Upper lobe of right lung (tissue), 1 donor: ENCODE measurements at regions not wholly inside any gene's neighbourhood (a gene's known extent, or its start where the extent isn't known, plus 50 kb on each side); places are given as distances from the start of the nearest gene placed in this dataset.
A peak's percentile ranks its signal among the peaks of the same experiment; 100 is the strongest.

ENCODE experiments used
- ATAC-seq: fragments of 200-7000 bp; cut with Tn5 transposase; one replicate; pipeline ENCODE4 v1.9.1; 2020; ENCODE audit warnings: mild to moderate bottlenecking, moderate library complexity
- DNase-seq: peaks from one replicate; pipeline ENCODE4 v3.0.0-alpha.2; 2020
- H3K27ac ChIP-seq: fragments of 200-600 bp; one replicate; pipeline ENCODE4 v1.8.0; 2022
- H3K27me3 ChIP-seq: fragments of 200-600 bp; one replicate; pipeline ENCODE4 v1.8.0; 2022; ENCODE audit warnings: mild to moderate bottlenecking
- H3K36me3 ChIP-seq: fragments of 200-600 bp; one replicate; pipeline ENCODE4 v1.8.0; 2022
- H3K4me1 ChIP-seq: fragments of 200-600 bp; one replicate; pipeline ENCODE4 v1.8.0; 2022
- H3K4me3 ChIP-seq: fragments of 200-600 bp; one replicate; pipeline ENCODE4 v1.8.0; 2022; ENCODE audit warnings: mild to moderate bottlenecking
- H3K9me3 ChIP-seq: fragments of 200-600 bp; one replicate; pipeline ENCODE4 v1.8.0; 2022
- intact Hi-C: fragments of 100-400 bp; cut with DNase I; formaldehyde crosslinking; loops from one replicate; pipeline ENCODE4 v1.11.0; 2022
- TF ChIP-seq, protein P1 (sequence below): fragments of 200-600 bp; IDR thresholded peaks from one replicate; pipeline ENCODE4 v1.8.0; 2022; ENCODE audit warnings: antibody characterized with exemption
- donor health status: DM: no; HTN: yes; CAD: no; lungs with severe emphysema.

DNA sequence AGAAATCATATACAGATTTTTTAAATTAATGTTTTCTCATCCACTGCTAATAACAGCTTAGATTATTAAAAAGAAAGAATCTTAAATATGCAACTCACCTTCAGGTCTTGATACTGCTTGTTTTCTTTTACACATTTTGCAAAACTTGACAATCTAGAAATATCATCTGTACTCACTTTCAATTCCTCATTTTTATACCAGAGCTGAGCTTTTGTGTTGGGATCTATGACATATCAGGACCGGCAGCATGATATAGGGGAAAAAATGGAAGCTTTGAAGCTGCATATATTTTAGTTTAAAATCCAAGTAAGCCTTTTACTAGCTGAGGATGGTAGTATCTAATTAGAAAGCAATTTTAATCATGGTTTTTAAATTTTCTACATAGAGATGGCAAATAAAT is 75.7 kb upstream of the SMARCA2 start:
- ATAC-seq: no peak
- intact Hi-C loops: no loop called here
- Histone ChIP-seq H3K9me3 (no peaks in the 10 kb centered on the region), H3K27me3 (no peaks in the 10 kb centered on the region), H3K4me1 (no peaks in the 10 kb centered on the region), H3K27ac (no peak overlapping the region), H3K36me3 (no peaks in the 10 kb centered on the region), H3K4me3 (no peak overlapping the region)
- DNase-seq: no peak
- TF ChIP-seq, protein P1, sequence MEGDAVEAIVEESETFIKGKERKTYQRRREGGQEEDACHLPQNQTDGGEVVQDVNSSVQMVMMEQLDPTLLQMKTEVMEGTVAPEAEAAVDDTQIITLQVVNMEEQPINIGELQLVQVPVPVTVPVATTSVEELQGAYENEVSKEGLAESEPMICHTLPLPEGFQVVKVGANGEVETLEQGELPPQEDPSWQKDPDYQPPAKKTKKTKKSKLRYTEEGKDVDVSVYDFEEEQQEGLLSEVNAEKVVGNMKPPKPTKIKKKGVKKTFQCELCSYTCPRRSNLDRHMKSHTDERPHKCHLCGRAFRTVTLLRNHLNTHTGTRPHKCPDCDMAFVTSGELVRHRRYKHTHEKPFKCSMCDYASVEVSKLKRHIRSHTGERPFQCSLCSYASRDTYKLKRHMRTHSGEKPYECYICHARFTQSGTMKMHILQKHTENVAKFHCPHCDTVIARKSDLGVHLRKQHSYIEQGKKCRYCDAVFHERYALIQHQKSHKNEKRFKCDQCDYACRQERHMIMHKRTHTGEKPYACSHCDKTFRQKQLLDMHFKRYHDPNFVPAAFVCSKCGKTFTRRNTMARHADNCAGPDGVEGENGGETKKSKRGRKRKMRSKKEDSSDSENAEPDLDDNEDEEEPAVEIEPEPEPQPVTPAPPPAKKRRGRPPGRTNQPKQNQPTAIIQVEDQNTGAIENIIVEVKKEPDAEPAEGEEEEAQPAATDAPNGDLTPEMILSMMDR: no peak

DNA sequence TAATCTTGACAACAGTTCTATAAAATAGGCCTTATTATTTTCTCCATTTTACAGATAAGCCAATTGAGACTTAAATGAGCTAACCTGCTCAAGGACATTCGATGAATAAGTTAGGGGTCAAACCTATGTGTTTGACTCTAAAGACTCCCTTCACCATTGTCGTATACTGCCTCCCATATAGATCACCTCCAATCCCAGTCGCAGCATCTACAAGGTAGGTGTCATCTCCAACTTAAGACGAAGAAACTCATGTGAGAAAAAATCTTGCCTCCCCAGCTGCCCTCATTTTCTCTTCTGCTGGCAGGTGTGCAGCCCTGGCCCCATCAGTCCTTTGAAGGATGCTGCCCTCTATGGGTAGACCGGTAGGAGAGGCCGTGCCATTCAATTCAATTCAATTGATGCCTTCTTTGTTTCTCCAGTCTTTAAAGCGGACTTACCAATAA is 75.2 kb upstream of the SMARCA2 start:
- Histone ChIP-seq H3K4me1 (no peaks in the 10 kb centered on the region), H3K9me3 (no peaks in the 10 kb centered on the region), H3K36me3 (no peaks in the 10 kb centered on the region), H3K27me3 (no peaks in the 10 kb centered on the region), H3K27ac (no peak overlapping the region), H3K4me3 (no peak overlapping the region)
- intact Hi-C loops: no loop called here
- no peak for DNase-seq
- TF ChIP-seq, protein P1: peak; percentile 68
- ATAC-seq: peak; percentile 79

DNA sequence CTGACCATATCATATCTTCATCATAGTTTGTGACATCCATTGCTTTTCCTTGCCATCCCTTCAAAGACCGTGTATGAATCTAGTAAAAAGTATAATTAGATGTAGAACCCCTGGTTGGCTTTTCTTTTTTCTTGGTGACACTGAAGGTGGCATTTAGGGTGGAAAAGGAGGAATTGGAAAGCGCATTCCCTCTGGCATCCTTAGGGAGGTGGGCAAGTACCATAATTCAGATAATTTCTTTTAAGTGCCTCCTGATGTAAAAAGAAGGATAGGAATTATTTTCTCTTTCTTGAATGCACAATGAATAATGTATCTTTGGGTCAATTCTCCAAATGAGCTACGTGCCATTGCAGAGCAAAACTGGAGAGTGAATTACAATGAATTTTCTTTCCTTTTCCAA is 73.2 kb upstream of the SMARCA2 start:
- no peaks in the 10 kb centered on the region for H3K4me1 ChIP-seq
- TF ChIP-seq, protein P1: peak; percentile 33
- no peaks in the 10 kb centered on the region for H3K9me3 ChIP-seq
- H3K36me3 ChIP-seq: no peaks in the 10 kb centered on the region
- no peak overlapping the region for H3K27ac ChIP-seq
- intact Hi-C loops: no loop called here
- no peak overlapping the region for H3K4me3 ChIP-seq
- H3K27me3 ChIP-seq: no peaks in the 10 kb centered on the region
- no peak for DNase-seq
- ATAC-seq: no peak

DNA sequence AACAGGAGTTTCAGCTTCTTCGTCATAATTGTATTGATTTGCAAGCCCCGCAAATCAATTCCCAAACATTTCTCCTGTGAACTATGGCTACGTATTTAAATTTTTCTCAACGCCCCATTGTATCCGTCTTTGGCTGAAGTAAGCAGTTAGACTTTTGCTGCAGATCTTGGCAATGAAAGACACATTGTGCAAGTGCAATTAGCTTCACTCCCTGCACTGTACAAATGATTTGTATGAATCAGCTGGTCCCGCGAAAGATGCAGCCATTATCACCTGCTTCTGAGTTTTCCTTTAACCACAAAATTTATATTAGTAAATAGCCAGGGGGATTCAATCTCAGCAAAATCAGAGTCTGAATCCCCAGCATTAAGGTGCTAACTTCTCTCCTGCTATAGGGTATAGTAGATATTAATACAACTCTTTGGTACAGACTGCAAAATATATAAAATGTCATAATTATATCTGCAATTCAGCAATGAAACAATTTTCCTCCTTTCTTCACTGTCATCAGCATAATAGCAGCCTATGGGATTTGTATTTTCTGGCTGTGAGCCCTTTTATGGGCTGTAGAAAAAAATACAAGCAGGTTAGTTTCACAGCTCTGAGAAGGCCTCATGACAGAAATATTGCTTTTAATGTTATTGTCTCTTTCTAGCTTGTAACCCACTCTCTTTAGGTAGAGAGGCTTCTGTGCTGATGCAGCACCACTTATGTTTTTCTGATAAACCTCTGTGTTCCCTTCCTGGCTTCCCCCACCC is 68.4 kb upstream of the SMARCA2 start:
- ATAC-seq (no peak), DNase-seq (no peak)
- Histone ChIP-seq H3K36me3 (no peaks in the 10 kb centered on the region), H3K27me3 (no peaks in the 10 kb centered on the region), H3K9me3 (no peaks in the 10 kb centered on the region), H3K27ac (no peak overlapping the region), H3K4me3 (no peak overlapping the region), H3K4me1 (no peaks in the 10 kb centered on the region)
- intact Hi-C loops: no loop called here
- TF ChIP-seq, protein P1: no peak

DNA sequence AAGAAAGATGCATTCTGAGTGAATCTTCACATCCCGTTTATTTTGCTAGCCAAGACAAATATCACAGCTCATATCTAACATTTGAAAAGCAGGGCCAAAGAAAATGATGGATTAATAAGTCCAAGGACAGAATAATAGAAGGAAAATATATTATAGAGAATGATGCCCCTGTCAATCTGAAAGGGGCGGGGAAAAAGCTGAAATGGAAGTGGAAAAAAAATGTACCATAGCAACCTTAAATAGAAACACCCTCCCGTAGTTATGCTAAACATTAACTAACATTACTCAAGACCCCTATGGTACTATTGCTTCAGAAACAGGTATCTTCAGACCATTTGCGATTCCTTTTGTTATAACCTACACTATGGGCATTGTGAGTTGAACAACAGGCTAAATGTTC is 67.7 kb upstream of the SMARCA2 start:
- H3K9me3 ChIP-seq: no peaks in the 10 kb centered on the region
- H3K36me3 ChIP-seq: no peaks in the 10 kb centered on the region
- H3K27ac ChIP-seq: no peak overlapping the region
- DNase-seq (no peak), ATAC-seq (no peak)
- TF ChIP-seq, protein P1: no peak
- intact Hi-C loops: no loop called here
- no peak overlapping the region for H3K4me3 ChIP-seq
- no peaks in the 10 kb centered on the region for H3K4me1 ChIP-seq
- H3K27me3 ChIP-seq: no peaks in the 10 kb centered on the region

DNA sequence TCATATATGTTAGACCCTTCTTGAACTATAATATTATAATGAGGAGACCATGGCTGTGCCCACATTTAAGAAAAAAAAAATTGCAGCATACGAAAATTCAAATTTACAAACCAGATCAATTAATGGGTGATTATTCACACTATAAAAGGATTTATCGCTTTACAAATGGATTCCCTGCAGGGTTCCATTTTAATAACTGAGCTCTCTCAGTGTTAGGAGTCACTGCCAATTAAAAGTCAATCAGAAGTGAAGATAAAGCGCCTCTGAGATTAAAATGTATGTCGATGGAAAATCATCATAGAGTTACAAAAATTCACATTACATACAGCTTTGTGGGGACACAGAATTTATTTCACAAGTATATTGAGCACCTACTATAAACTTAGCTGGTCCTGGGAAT is 66.6 kb upstream of the SMARCA2 start:
- H3K27me3 ChIP-seq: no peaks in the 10 kb centered on the region
- DNase-seq (no peak), ATAC-seq (no peak)
- intact Hi-C loops: no loop called here
- H3K4me1 ChIP-seq: no peaks in the 10 kb centered on the region
- no peaks in the 10 kb centered on the region for H3K9me3 ChIP-seq
- H3K36me3 ChIP-seq: no peaks in the 10 kb centered on the region
- no peak overlapping the region for H3K27ac ChIP-seq
- TF ChIP-seq, protein P1: no peak
- no peak overlapping the region for H3K4me3 ChIP-seq
